Bronchial epithelial cell (primary cell): ENCODE measurements at regions not wholly inside any gene's neighbourhood (a gene's known extent, or its start where the extent isn't known, plus 50 kb on each side); places are given as distances from the start of the nearest gene placed in this dataset.

Experiments used
- DNase-seq: peaks from one replicate; pipeline ENCODE4 v3.0.0-alpha.2; 2010; ENCODE audit warnings: low read depth
- FAIRE-seq: peaks from 2 replicates; lab custom pipeline; 2011; peaks lifted over from hg19 to GRCh38; lab: Jason Lieb, UNC
- H3K27me3 ChIP-seq: 2 replicates; pipeline ENCODE4 v1.5.1; 2011; ENCODE audit warnings: low read length; ENCODE audit not compliant: control insufficient read depth, insufficient read depth
- H3K36me3 ChIP-seq: 2 replicates; pipeline ENCODE4 v1.5.1; 2011; ENCODE audit warnings: low read length; ENCODE audit not compliant: control insufficient read depth, insufficient read depth
- H3K4me3 ChIP-seq: 2 replicates; pipeline ENCODE4 v1.5.1; 2011; ENCODE audit warnings: mild to moderate bottlenecking, low read depth, low read length, control low read depth
- CTCF ChIP-seq: IDR thresholded peaks from 2 replicates; pipeline ENCODE4 v1.5.1; 2011; ENCODE audit warnings: mild to moderate bottlenecking, moderate library complexity, low read length, control low read depth, inconsistent platforms; ENCODE audit not compliant: insufficient read depth, severe bottlenecking

GRCh38 chr21:25422610-25423608 is 184.4 kb downstream of the MRPL39 start:
- TF ChIP-seq CTCF = no peak
- no peak overlapping the region for H3K4me3 ChIP-seq
- DNase-seq (no peak), FAIRE-seq (no peak)
- no peaks in the 10 kb centered on the region for H3K27me3 ChIP-seq
- H3K36me3 ChIP-seq = no peaks in the 10 kb centered on the region

- H3K36me3 ChIP-seq = no peaks in the 10 kb centered on the region
- no peak overlapping the region for H3K4me3 ChIP-seq
- no peaks in the 10 kb centered on the region for H3K27me3 ChIP-seq
- DNase-seq = peak; percentile 4
- no peak for FAIRE-seq
- TF ChIP-seq CTCF = peak; percentile 31
These were observed 185.8 kb downstream of the MRPL39 start for GRCh38 chr21:25421321-25422028.

GRCh38 chr21:25420831-25421230 is 186.4 kb downstream of the MRPL39 start:
- no peak for FAIRE-seq
- no peak overlapping the region for H3K4me3 ChIP-seq
- H3K36me3 ChIP-seq = no peaks in the 10 kb centered on the region
- no peak for DNase-seq
- no peak for TF ChIP-seq CTCF
- H3K27me3 ChIP-seq = no peaks in the 10 kb centered on the region

GRCh38 chr21:25416669-25417068 is 190.6 kb downstream of the MRPL39 start:
- Histone ChIP-seq H3K36me3 (no peaks in the 10 kb centered on the region), H3K4me3 (no peak overlapping the region), H3K27me3 (no peaks in the 10 kb centered on the region)
- FAIRE-seq = no peak
- DNase-seq = no peak
- TF ChIP-seq CTCF = no peak

- peak; percentile 91 for FAIRE-seq
- TF ChIP-seq CTCF = no peak
These were observed 195.2 kb downstream of the MRPL39 start for GRCh38 chr21:25412100-25412499.

More at GRCh38 chr21:25412100-25412499, 195.2 kb downstream of the MRPL39 start:
- no peak for DNase-seq
- Histone ChIP-seq H3K36me3 (no peaks in the 10 kb centered on the region), H3K4me3 (no peak overlapping the region), H3K27me3 (no peaks in the 10 kb centered on the region)
